Pancreas (tissue), 10 donors: ENCODE measurements at regions not wholly inside any gene's neighbourhood (a gene's known extent, or its start where the extent isn't known, plus 50 kb on each side); places are given as distances from the start of the nearest gene placed in this dataset.

Experiments used
- ATAC-seq, 4 donors: fragments of 200-7000 bp; cut with Tn5 transposase; one replicate each; pipeline versions ENCODE4 v1.8.0 to v1.9.1; 2020; ENCODE audit warnings: mild to moderate bottlenecking in 4 of 4, moderate library complexity in 4 of 4
- DNase-seq, 6 donors: peaks; one replicate each; pipeline ENCODE4 v3.0.0-alpha.2; 2020
- FAIRE-seq: peaks from 2 replicates; lab custom pipeline; 2012; peaks lifted over from hg19 to GRCh38; lab: Jason Lieb, UNC
- H3K27ac ChIP-seq, 4 donors: fragments of 200-600 bp; sonication (generic); 1 replicate in 3 of 4; 2 replicates in 1 of 4; pipeline versions ENCODE4 v1.5.0 to v1.8.0; 2020
- H3K27me3 ChIP-seq, 4 donors: fragments of 200-600 bp; one replicate each; pipeline ENCODE4 v1.8.0; 2021
- H3K36me3 ChIP-seq, 3 donors: fragments of 200-600 bp; sonication (generic) in 1 of 3; one replicate each; pipeline versions ENCODE4 v1.5.0 to v1.8.0; 2020 to 2021
- H3K4me1 ChIP-seq, 3 donors: fragments of 200-600 bp; one replicate each; pipeline ENCODE4 v1.8.0; 2021
- H3K4me3 ChIP-seq, 4 donors: fragments of 200-600 bp; sonication (generic) in 2 of 4; one replicate each; pipeline versions ENCODE4 v1.5.0 to v1.8.0; 2020 to 2021
- H3K9me3 ChIP-seq, 4 donors: fragments of 200-600 bp; one replicate each; pipeline ENCODE4 v1.8.0; 2021
- WGBS, 2 donors: extraction: QIAGEN DNeasy Blood & Tissue Kit; methylation state at CpG; one replicate each; pipeline ENCODE4 v1.1.7; 2013; 5-methylcytosine and 5-hydroxymethylcytosine counted together
- intact Hi-C, 3 donors: fragments of 100-400 bp; cut with DNase I; formaldehyde crosslinking; loops; one replicate each; pipeline versions ENCODE4 v1.11.1 to v1.14.2; 2022
- TF ChIP-seq, protein P1 (sequence below), 4 donors: fragments of 200-600 bp; sonication (generic) in 3 of 4; IDR thresholded peaks; one replicate each; pipeline versions ENCODE4 v1.5.0 to v1.8.0; 2021; ENCODE audit warnings: antibody characterized with exemption in 4 of 4
- donor health status: healthy with polysubstance abuse.
- donor health status: DM: no; HTN: no; CAD: no; lungs with moderate emphysema.
- donor health status: DM: no; HTN: no; CAD: no.
- donor health status: control.
- donor health status: control.
- donor health status: Bipolar disorder and iron deficiency.
- donor health status: DM: yes; HTN: yes; CAD: no.
- donor health status: DM: no; HTN: no; CAD: no.
- donor health status: DM: no; HTN: no; CAD: no.
- donor health status: DM: yes; HTN: yes; CAD: no.

DNA sequence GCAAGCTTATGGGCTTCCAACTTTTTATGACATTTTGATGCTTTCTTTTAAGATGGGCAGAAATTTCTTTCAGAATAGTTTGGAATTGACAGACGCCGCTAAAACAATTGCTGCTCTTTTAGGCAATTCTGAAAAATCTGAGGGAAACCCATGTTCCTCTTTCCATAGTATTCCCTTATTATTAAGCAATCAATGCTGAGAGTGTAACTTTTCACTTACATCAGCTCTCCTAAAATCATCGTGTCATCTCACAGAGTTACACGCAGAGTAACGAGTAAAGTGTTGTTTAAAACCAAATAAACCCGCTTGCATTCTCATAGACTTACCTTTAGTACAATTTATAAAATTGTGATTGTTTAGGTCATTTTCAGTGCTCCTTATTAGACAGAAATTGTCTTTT is 150.6 kb downstream of the MAF start:
- no peaks in the 10 kb centered on the region for H3K27me3 ChIP-seq
- no peak overlapping the region for H3K4me3 ChIP-seq
- H3K9me3 ChIP-seq, result no peaks in the 10 kb centered on the region
- ATAC-seq, result peak in 1 of 4 donors; percentile 34
- H3K27ac ChIP-seq, result no peak overlapping the region
- 86 to 90% methylated on average over 6 of the region's 6 CpGs for WGBS, 2 donors
- no peaks in the 10 kb centered on the region for H3K36me3 ChIP-seq
- peaks cover 0 to 2% (median 0%) of the 10 kb centered on the region in 3 donors for H3K4me1 ChIP-seq
- FAIRE-seq, result no peak
- DNase-seq, result no peak
- TF ChIP-seq, protein P1, sequence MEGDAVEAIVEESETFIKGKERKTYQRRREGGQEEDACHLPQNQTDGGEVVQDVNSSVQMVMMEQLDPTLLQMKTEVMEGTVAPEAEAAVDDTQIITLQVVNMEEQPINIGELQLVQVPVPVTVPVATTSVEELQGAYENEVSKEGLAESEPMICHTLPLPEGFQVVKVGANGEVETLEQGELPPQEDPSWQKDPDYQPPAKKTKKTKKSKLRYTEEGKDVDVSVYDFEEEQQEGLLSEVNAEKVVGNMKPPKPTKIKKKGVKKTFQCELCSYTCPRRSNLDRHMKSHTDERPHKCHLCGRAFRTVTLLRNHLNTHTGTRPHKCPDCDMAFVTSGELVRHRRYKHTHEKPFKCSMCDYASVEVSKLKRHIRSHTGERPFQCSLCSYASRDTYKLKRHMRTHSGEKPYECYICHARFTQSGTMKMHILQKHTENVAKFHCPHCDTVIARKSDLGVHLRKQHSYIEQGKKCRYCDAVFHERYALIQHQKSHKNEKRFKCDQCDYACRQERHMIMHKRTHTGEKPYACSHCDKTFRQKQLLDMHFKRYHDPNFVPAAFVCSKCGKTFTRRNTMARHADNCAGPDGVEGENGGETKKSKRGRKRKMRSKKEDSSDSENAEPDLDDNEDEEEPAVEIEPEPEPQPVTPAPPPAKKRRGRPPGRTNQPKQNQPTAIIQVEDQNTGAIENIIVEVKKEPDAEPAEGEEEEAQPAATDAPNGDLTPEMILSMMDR (IDR thresholded peaks at IDR 0.05), result no peak
- intact Hi-C loops, result no loop called here

DNA sequence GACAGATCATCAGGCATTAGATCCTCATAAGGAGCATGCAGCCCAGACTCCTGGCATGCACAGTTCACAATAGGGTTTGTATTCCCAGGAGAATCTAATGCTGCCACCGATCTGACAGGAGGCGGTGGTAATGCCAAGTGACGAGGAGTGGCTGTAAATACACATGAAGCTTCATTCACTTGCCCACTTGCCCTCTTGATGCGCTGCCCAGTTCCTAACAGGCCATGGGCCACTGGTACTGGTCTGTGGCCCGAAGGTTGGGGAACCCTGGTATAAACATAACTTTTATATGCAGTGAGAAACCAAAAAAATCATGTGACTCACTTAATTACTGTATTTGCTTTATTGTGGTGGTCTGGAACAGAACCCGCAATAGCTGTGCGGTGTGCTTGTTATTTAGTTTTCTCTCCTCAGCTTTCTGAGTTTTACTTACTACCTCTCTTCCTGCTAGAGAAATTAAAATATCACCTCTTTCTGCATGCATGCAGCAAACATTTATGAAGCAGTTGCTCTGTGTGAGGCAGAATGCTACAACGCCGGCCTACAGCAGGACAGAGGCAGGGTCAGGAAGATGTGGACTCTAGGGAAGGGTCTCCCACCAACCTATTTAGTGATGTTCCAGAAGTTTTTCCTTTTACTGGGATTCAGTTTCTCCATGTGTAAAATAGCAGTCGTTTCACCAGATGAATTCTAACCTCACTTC is 151.3 kb downstream of the MAF start:
- FAIRE-seq, result no peak
- 83 to 86% methylated on average over 10 of the region's 10 CpGs for WGBS, 2 donors
- H3K36me3 ChIP-seq, result no peaks in the 10 kb centered on the region
- intact Hi-C loops, result no loop called here
- H3K9me3 ChIP-seq, result no peaks in the 10 kb centered on the region
- H3K27ac ChIP-seq, result no peak overlapping the region
- no peaks in the 10 kb centered on the region for H3K27me3 ChIP-seq
- ATAC-seq, result no peak
- no peak for DNase-seq
- H3K4me1 ChIP-seq, result peaks cover 0 to 2% (median 0%) of the 10 kb centered on the region in 3 donors
- no peak overlapping the region for H3K4me3 ChIP-seq
- TF ChIP-seq, protein P1 (IDR thresholded peaks at IDR 0.05), result no peak

DNA sequence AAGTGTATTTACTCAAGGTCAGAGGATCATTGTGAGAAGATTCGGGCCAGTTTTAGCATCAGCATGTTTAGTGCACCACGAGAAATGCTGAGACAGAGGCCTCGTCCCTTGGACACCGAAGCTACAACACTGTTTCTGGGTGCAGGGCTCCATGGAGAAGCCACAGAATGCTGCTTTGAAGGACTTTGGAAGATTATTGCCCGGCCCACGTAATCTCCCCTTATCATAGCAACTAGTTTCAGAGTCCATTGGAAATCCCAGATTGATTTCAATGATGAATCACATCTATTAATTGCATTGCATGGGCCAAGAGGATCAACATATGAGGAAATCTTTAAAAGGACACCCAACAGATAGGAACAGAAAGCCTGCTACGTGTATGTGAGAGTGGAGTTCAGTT is 156.0 kb downstream of the MAF start:
- H3K4me1 ChIP-seq, result no peaks in the 10 kb centered on the region
- intact Hi-C loops, result no loop called here
- no peak overlapping the region for H3K27ac ChIP-seq
- H3K27me3 ChIP-seq, result no peaks in the 10 kb centered on the region
- DNase-seq, result no peak
- no peak overlapping the region for H3K4me3 ChIP-seq
- no peak for FAIRE-seq
- no peaks in the 10 kb centered on the region for H3K36me3 ChIP-seq
- no peak for ATAC-seq
- WGBS, 2 donors, result 75 to 81% methylated on average over 7 of the region's 7 CpGs
- TF ChIP-seq, protein P1 (IDR thresholded peaks at IDR 0.05), result no peak
- H3K9me3 ChIP-seq, result no peaks in the 10 kb centered on the region

DNA sequence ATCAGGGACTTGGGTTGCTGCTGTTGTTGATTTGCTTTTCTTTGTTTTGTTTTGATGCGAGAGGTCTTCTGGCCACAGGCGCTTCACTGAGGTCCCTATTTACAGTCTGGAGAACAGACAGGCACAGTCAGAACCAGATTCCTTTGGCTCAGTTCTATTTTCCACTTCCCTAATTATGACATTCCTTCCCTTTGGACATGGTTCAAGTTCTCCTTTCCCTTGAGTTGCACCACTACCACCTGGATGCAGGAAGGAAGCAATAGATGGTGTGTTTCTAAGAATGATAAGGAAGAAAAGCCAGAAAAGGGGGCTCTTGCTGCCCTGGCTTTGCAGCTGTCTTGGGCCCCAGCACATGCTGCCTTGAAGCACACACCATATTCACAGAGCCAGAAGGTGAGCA is 160.6 kb downstream of the MAF start:
- Histone ChIP-seq H3K27me3 (no peaks in the 10 kb centered on the region), H3K9me3 (no peaks in the 10 kb centered on the region), H3K4me3 (no peak overlapping the region), H3K27ac (no peak overlapping the region), H3K4me1 (no peaks in the 10 kb centered on the region), H3K36me3 (no peaks in the 10 kb centered on the region)
- TF ChIP-seq, protein P1 (IDR thresholded peaks at IDR 0.05), result no peak
- intact Hi-C loops, result no loop called here
- FAIRE-seq (no peak), DNase-seq (no peak), ATAC-seq (peak in 3 of 4 donors; percentile 24 to 46 (median 43))
- WGBS, 2 donors, result 63 to 72% methylated on average over 2 of the region's 2 CpGs
